ENCODE measurements at regions not wholly inside any gene's neighbourhood (a gene's known extent, or its start where the extent isn't known, plus 50 kb on each side); places are given as distances from the start of the nearest gene placed in this dataset.

DNA sequence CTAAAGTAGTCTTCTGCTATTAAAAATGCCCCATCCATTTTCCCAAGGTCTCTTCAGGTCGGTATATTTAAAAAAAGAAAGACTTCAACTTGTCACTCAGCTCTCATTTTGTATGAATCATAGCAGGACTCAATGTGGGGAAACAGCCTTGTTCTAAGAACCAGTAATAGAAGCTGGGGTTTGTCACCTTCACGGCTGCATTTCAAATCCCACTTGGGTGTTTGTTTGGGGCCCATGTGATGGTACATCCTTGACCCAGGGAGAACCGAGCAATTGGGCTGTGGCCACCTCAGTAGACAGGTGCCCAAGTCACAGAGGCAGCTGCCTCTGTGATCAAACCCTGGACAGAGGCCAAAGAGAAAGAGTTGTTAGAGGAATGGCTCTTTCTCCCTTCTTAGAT, 70.3 kb upstream of the ARL8B start:
- TF ChIP-seq, protein P1, sequence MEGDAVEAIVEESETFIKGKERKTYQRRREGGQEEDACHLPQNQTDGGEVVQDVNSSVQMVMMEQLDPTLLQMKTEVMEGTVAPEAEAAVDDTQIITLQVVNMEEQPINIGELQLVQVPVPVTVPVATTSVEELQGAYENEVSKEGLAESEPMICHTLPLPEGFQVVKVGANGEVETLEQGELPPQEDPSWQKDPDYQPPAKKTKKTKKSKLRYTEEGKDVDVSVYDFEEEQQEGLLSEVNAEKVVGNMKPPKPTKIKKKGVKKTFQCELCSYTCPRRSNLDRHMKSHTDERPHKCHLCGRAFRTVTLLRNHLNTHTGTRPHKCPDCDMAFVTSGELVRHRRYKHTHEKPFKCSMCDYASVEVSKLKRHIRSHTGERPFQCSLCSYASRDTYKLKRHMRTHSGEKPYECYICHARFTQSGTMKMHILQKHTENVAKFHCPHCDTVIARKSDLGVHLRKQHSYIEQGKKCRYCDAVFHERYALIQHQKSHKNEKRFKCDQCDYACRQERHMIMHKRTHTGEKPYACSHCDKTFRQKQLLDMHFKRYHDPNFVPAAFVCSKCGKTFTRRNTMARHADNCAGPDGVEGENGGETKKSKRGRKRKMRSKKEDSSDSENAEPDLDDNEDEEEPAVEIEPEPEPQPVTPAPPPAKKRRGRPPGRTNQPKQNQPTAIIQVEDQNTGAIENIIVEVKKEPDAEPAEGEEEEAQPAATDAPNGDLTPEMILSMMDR (conservative IDR thresholded peaks at IDR 0.05 in 1 of 2, IDR thresholded peaks at IDR 0.05 in 1 of 2; ENCODE audit: low read depth in 1 of 2, low read length in 2 of 2): no peak
- no peak for TF ChIP-seq EZH2 (IDR thresholded peaks at IDR 0.05; ENCODE audit: low read length, missing control alignments)

All from fibroblast of lung (primary cell).